Effector memory CD4-positive, alpha-beta T cell (primary cell): ENCODE measurements at regions not wholly inside any gene's neighbourhood (a gene's known extent, or its start where the extent isn't known, plus 50 kb on each side); places are given as distances from the start of the nearest gene placed in this dataset.
"Not testable (repeated sequence)": the region's sequence is repeated elsewhere in the genome, so short reads cannot be mapped to it uniquely, and the experiment has no call there.

Experiments
- DNase-seq, 3 donors: peaks; one replicate each; pipeline ENCODE4 v3.0.0-alpha.2; 2020
- H3K27ac ChIP-seq: 2 replicates; pipeline ENCODE4 v1.7.0; 2013; ENCODE audit warnings: mild to moderate bottlenecking, low read length, moderate library complexity; ENCODE audit not compliant: insufficient read depth, poor library complexity, severe bottlenecking
- H3K27me3 ChIP-seq: replicated peaks from 2 replicates; pipeline ENCODE4 v1.7.0; 2013; ENCODE audit warnings: mild to moderate bottlenecking, low read length; ENCODE audit not compliant: insufficient read depth, control insufficient read depth, poor library complexity, severe bottlenecking
- H3K36me3 ChIP-seq: 2 replicates; pipeline ENCODE4 v1.7.0; 2013; ENCODE audit warnings: mild to moderate bottlenecking, low read length, moderate library complexity; ENCODE audit not compliant: control insufficient read depth, insufficient read depth
- H3K4me1 ChIP-seq: 2 replicates; pipeline ENCODE4 v1.7.0; 2013; ENCODE audit warnings: low read length, mild to moderate bottlenecking; ENCODE audit not compliant: control insufficient read depth, insufficient read depth, poor library complexity, severe bottlenecking
- H3K4me3 ChIP-seq: 2 replicates; pipeline ENCODE4 v1.7.0; 2013; ENCODE audit warnings: low read length, low read depth, mild to moderate bottlenecking; ENCODE audit not compliant: insufficient read depth, poor library complexity, severe bottlenecking
- H3K9me3 ChIP-seq: 2 replicates; pipeline ENCODE4 v1.7.0; 2013; ENCODE audit warnings: mild to moderate bottlenecking, low read length, moderate library complexity; ENCODE audit not compliant: control insufficient read depth

- H3K9me3 ChIP-seq, H3K27me3 ChIP-seq, H3K36me3 ChIP-seq, H3K4me1 ChIP-seq, H3K4me3 ChIP-seq, DNase-seq, H3K27ac ChIP-seq: not testable (repeated sequence)
These were observed 69.7 kb upstream of the AGAP9 start for GRCh38 chr10:47593129-47593528.

- not testable (repeated sequence) for H3K9me3 ChIP-seq, H3K36me3 ChIP-seq, H3K4me3 ChIP-seq, H3K27ac ChIP-seq, DNase-seq, H3K27me3 ChIP-seq, H3K4me1 ChIP-seq
These were observed 67.5 kb upstream of the AGAP9 start for GRCh38 chr10:47590956-47591355.

GRCh38 chr10:47590534-47590933 lies 67.1 kb upstream of the AGAP9 start:
- DNase-seq, H3K27me3 ChIP-seq: not testable (repeated sequence)

GRCh38 chr10:47582051-47582450 lies 58.6 kb upstream of the AGAP9 start:
- not testable (repeated sequence) for DNase-seq, H3K36me3 ChIP-seq, H3K4me3 ChIP-seq, H3K9me3 ChIP-seq, H3K27ac ChIP-seq, H3K27me3 ChIP-seq, H3K4me1 ChIP-seq

More at GRCh38 chr10:47590534-47590933, 67.1 kb upstream of the AGAP9 start:
- not testable (repeated sequence) for H3K36me3 ChIP-seq, H3K9me3 ChIP-seq, H3K27ac ChIP-seq, H3K4me3 ChIP-seq, H3K4me1 ChIP-seq

- not testable (repeated sequence) for H3K4me3 ChIP-seq, H3K9me3 ChIP-seq, H3K36me3 ChIP-seq, H3K4me1 ChIP-seq, DNase-seq, H3K27ac ChIP-seq, H3K27me3 ChIP-seq
These were observed 56.6 kb upstream of the AGAP9 start for GRCh38 chr10:47580063-47580462.

GRCh38 chr10:47578547-47578946 lies 55.1 kb upstream of the AGAP9 start:
- H3K27ac ChIP-seq, H3K4me1 ChIP-seq, H3K27me3 ChIP-seq, DNase-seq, H3K9me3 ChIP-seq, H3K4me3 ChIP-seq, H3K36me3 ChIP-seq: not testable (repeated sequence)
